HG03139 (cell line): ENCODE measurements at regions not wholly inside any gene's neighbourhood (a gene's known extent, or its start where the extent isn't known, plus 50 kb on each side); places are given as distances from the start of the nearest gene placed in this dataset.

Experiments
- ATAC-seq: cut with Tn5 transposase; IDR thresholded peaks from one replicate; pipeline ENCODE4 v1.9.1; 2021; ENCODE audit not compliant: unreplicated experiment

DNA sequence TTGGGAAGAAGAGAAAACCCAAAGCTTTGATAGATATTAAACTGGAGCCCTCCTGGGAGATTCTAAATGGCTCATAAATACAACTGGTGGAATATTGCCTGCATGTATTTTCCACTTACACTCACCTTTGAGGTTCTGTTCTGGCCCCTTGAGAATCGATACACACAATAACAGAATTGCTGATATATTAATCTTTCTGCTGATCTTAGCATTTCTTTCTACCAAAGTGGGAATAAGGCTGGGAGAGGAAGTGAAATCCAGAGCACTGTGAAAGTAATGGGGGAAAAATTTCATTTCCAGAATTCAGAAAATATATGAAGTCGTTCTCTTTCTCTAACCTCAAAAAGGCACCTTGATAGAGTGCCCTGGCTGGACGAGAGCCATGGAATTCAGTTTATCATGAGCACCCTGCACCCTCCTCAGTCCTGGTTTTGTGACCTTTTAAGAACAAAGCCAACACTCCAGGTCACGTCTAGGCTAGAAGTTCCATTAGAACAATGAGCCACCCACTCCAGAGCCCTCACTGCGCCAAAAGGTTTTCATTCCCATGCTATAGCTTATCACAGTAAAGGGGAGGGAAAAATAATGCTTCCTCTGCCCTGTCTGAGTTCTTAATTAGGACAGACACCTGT, 244.5 kb downstream of the CD83 start:
- ATAC-seq = no peak

DNA sequence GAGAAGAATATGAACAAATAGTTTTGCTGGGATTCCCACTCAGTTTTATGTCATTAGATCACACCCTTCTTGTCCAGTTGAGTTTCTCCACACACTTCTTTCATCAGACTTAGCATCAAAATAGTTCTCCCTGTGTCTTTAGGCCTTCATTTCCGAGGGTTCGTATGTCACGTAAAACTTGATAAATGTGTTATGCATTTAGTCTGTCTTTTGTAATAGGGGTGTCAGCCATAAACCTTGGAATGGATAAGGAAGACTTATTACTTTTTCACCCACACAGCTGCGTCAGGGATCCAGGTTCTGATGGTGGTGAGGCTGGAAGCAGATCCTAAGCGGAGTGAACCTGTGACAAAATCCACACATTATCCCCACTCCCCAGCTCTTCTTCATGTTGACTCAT, 246.8 kb downstream of the CD83 start:
- no peak for ATAC-seq

- no peak for ATAC-seq
Measured at GRCh38 chr6:14365393-14365792, 247.8 kb downstream of the CD83 start.

DNA sequence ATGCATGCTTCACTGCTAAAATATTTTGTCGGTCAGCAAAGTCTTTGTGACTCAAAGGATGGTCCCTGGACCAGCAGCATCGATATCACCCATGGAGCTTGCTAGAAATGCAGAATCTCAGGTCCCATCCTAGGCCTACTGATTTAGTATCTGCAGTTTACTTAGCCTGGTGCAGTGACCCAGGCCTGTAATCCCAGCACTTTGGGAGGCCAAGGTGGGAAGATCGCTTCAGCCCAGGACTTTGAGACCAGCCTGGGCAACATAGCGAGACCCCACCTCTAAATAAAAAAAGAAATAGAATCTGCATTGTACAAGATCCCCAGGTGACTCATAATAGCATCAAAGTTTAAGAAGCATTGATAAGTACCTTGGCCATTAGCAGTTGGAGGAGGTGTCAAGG, 248.7 kb downstream of the CD83 start:
- ATAC-seq = no peak

DNA sequence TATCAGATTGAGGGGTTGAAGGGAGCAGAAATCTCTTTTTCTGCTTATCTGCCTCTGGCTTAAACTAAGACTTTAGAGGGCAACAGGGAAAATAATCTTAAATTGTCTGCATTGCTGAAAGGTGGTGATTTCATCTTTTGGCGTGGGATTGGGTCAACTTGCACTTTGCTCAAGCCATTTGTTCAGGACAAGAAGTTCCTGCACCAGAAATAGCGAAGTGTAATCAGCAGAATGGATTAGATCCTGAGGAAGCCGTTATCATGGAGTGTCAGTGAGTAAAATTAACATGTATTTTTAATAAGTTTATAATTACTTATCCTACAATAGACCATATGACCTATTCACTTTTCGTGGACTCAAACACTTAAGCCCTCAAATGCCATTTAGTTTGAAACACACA, 249.3 kb downstream of the CD83 start:
- no peak for ATAC-seq

- no peak for ATAC-seq
Measured at GRCh38 chr6:14367296-14367695, 249.7 kb downstream of the CD83 start.

DNA sequence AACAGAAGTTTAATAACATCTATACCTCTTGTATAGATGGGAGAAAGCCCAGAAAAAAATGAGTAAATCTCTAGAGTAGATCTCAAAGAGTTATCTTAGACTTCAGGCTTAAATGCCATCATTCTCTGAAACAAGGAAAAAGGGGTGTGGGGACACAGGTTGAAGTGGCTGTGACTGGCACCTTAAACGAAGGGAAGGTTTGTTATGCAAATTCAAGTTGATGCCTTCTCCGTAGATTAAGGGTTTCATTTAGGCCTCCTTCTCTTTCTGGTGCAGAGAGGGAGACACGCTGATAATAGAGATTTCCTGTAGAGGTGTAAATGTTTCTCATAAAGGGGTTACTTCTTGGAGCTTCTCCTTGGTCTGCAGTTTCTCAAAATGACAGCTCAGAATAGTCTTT, 252.1 kb downstream of the CD83 start:
- no peak for ATAC-seq

DNA sequence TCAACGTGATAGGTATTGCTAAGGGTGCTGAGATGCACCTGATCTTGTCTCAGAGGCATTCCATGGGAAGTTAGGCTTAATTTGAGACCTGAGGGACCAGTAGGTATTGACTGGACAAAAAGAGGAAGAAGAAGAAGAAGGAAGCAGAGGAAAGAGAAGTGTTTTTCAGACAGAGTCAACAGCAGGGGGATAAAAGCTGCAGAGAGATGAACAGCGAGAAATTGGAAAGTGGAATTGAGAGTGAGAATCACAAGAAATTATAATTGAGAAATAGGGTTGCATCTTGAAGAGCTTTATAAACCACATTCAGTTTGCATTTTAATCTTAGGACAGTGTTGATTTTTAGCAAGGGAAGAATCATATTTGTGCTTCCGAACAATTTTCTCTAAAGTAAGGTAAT, 254.0 kb downstream of the CD83 start:
- ATAC-seq = no peak

GRCh38 chr6:14372734-14373489, 255.3 kb downstream of the CD83 start:
- ATAC-seq = no peak

- ATAC-seq = no peak
Measured at GRCh38 chr6:14373648-14374437, 256.3 kb downstream of the CD83 start.

DNA sequence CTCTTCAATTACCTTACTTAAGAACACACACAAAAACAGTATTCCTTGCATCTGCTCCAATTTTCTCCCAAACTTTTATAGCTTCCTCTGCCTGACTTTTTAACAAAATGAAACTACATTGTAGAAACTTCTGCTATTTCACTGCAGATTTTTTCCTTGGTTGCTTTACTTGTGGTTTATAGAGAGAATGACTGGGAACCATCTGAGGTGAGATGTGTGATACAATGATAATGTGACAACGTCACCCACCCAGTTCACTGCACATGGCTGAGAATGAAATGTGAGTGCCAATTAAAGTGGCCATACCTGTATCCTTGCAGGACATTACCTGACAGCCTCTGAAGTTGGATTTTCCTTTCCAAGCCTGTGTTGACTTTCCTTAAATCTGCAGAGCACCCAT, 258.4 kb downstream of the CD83 start:
- no peak for ATAC-seq

- no peak for ATAC-seq
Measured at GRCh38 chr6:14379568-14379967, 262.0 kb downstream of the CD83 start.

DNA sequence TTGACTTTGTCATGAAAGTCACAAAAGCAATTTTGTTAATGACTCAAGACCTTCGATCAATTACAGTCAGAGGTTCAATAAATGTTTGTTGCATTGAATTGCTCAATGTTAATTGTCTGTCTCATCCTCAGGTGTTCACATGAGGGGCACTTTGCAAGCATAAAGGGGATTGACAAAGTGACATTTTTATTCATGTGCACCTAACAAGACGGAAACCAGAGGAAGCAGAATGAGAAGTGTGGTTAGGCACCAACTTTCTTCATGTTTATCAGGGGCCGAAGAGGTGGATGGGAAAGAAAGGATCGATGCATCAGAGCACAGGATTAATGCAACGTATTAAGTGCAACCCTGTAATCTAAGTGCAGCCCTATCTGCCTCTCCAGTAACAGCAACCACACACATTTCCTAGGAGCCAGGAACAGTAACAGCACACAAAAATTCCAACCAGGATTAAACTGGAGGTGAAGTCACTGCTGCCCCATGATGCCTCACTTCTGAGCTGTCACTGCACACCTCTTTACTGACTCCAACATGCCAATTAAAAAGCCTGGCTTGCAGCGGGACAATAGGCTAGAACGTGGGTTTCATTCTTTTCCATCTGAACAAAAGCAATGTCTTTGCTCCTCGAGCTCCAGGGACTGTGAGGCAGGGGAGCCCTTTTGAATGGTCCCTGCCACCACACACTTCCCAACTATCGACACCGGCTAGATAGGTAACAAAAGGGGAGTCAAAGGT, 262.7 kb downstream of the CD83 start:
- ATAC-seq = no peak

- ATAC-seq = no peak
Measured at GRCh38 chr6:14380901-14381828, 263.6 kb downstream of the CD83 start.

DNA sequence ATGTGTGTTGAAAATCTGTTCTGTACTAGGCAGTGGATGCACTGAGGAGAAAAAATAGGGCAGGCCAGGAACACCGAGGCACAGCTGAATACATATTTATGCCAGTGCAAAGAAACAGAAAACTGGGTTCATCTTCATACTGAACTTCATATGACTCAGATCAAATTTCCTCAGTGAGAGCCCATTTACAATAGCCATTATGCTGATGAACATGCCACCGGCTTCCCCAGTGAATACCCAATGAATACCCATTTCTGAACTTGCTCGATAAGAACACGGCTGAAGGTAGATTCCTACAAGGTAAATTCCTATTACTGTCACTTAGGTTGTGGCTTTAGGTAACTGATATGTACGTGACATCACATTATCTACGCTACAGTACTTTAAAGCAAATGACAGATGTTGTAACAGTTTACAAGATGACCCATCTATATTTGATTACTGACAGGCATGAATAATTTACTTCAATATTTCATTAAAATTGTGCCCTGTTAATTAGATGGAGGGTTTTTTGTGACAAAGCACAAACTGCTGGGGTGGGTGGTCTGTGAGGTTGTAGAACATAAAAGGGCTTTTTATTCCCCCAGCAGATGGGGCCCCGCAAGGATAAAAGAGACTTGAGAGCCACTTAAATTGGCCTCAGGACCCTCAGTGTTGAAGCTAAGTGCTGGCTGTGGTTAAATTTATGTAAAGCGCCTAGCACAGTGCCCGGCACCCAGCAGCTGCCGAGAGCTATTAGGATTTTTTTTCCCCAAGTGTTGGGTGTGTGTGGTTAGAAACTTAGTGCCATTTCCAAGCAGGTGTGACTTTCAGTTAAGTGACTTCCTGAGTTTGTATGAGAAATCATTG, 264.5 kb downstream of the CD83 start:
- ATAC-seq = no peak

- ATAC-seq = no peak
Measured at GRCh38 chr6:14382678-14383236, 265.2 kb downstream of the CD83 start.

- ATAC-seq = no peak
Measured at GRCh38 chr6:14383393-14384174, 266.0 kb downstream of the CD83 start.
